ENCODE measurements at regions not wholly inside any gene's neighbourhood (a gene's known extent, or its start where the extent isn't known, plus 50 kb on each side); places are given as distances from the start of the nearest gene placed in this dataset.

- no peaks in the 10 kb centered on the region for H3K9me3 ChIP-seq (ENCODE audit: low read length)
- H3K27ac ChIP-seq (ENCODE audit: extremely low read length, insufficient read depth, low read length): no peak overlapping the region
- H3K79me2 ChIP-seq (ENCODE audit: insufficient read depth, low read length): no peaks in the 10 kb centered on the region
- no peak for ATAC-seq
- H4K20me1 ChIP-seq (ENCODE audit: insufficient read depth, low read length): no peaks in the 10 kb centered on the region
- no peak for FAIRE-seq
- no peak overlapping the region for H3K9ac ChIP-seq (ENCODE audit: insufficient read depth, low read depth, low read length)
- no peaks in the 10 kb centered on the region for H3K36me3 ChIP-seq (replicated peaks in 1 of 2; ENCODE audit: control insufficient read depth in 1 of 2, insufficient read depth in 2 of 2, low read length in 2 of 2)
- peak; percentile 62; the same call in 1 of the 2 replicates for TF ChIP-seq RAD51 (IDR thresholded peaks at IDR 0.05; ENCODE audit: borderline replicate concordance)
- TF ChIP-seq STAT6 (CRISPR knock-in tag; IDR thresholded peaks at IDR 0.05; ENCODE audit: borderline replicate concordance): no peak
- no peak for TF ChIP-seq SRSF9 (IDR thresholded peaks at IDR 0.05; ENCODE audit: borderline replicate concordance, insufficient read depth, low read depth, low read length, poor library complexity, severe bottlenecking)
- TF ChIP-seq ZNF543 (CRISPR knock-in tag; IDR thresholded peaks at IDR 0.05): no peak
- H3K4me2 ChIP-seq (ENCODE audit: low read depth, low read length): no peak overlapping the region
- POLR2A ChIA-PET: no interaction called here
- BruUV-seq (replicated peaks): no TSS peak
- no peak overlapping the region for H2AFZ ChIP-seq (ENCODE audit: low read length)
- H3K27me3 ChIP-seq (ENCODE audit: control insufficient read depth in 1 of 2, insufficient read depth in 2 of 2, low read length in 2 of 2): no peaks in the 10 kb centered on the region; a peak in 3 of 5 replicates
- CTCF ChIA-PET (ENCODE audit: low intra/inter-chr PET ratio, low total read pairs): no interaction called here
- 0% methylated on average over 1 of the region's 1 CpG for WGBS (ENCODE audit: low lambda C conversion rate)
- intact Hi-C loops (cut with micrococcal nuclease; ENCODE audit: unreplicated experiment) (no loop called here), in situ Hi-C loops (cut with HindIII; ENCODE audit: extremely low pct_ligation_motif_present, low pct_unique_long_range_greater_than_20kb) (no loop called here)
- no peak for DNase-seq (ENCODE audit: low spot score)
- no peak overlapping the region for H3K4me3 ChIP-seq (replicated peaks in 1 of 3; ENCODE audit: insufficient read depth in 1 of 3, low read depth in 2 of 3, low read length in 3 of 3)
- H3K4me1 ChIP-seq (ENCODE audit: insufficient read depth, low read length): no peaks in the 10 kb centered on the region
These were observed 57.1 kb upstream of the TNIP3 start for GRCh38 chr4:121221201-121221600.

DNA sequence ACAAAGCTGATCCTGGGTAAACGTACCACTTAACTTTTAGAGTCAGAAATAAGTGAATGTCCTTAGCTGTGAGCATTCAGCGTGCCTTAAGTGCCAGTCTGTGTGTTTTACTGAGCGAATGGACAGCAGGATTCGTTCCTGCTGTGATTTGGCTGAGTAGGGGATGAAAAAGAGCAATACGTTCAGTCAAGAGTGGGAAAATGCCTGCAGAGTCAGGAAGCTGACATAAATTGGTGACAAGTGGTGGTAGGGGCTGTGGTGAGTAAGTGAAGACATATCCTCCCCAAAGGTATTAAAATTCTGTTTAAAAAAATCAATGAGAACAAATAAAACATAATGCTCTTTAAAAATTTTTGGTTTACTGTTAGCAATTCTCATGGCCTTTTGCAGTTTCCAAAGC lies 56.6 kb upstream of the TNIP3 start:
- Histone ChIP-seq H3K9ac (ENCODE audit: insufficient read depth, low read depth, low read length) (no peak overlapping the region), H3K79me2 (ENCODE audit: insufficient read depth, low read length) (no peaks in the 10 kb centered on the region), H3K9me3 (ENCODE audit: low read length) (no peaks in the 10 kb centered on the region), H3K4me1 (ENCODE audit: insufficient read depth, low read length) (no peaks in the 10 kb centered on the region), H3K4me2 (ENCODE audit: low read depth, low read length) (no peak overlapping the region), H3K4me3 (replicated peaks in 1 of 3; ENCODE audit: insufficient read depth in 1 of 3, low read depth in 2 of 3, low read length in 3 of 3) (no peak overlapping the region), H3K27me3 (ENCODE audit: control insufficient read depth in 1 of 2, insufficient read depth in 2 of 2, low read length in 2 of 2) (no peaks in the 10 kb centered on the region; a peak in 3 of 5 replicates), H3K27ac (ENCODE audit: extremely low read length, insufficient read depth, low read length) (no peak overlapping the region), H2AFZ (ENCODE audit: low read length) (no peak overlapping the region), H4K20me1 (ENCODE audit: insufficient read depth, low read length) (no peaks in the 10 kb centered on the region), H3K36me3 (replicated peaks in 1 of 2; ENCODE audit: control insufficient read depth in 1 of 2, insufficient read depth in 2 of 2, low read length in 2 of 2) (no peaks in the 10 kb centered on the region)
- no peak for DNase-seq (ENCODE audit: low spot score)
- ATAC-seq: no peak
- 6% methylated on average over 5 of the region's 5 CpGs for WGBS (ENCODE audit: low lambda C conversion rate)
- no peak for FAIRE-seq
- in situ Hi-C loops (cut with HindIII; ENCODE audit: extremely low pct_ligation_motif_present, low pct_unique_long_range_greater_than_20kb) (no loop called here), intact Hi-C loops (cut with micrococcal nuclease; ENCODE audit: unreplicated experiment) (no loop called here)
- no TSS peak for BruUV-seq (replicated peaks)
- POLR2A ChIA-PET: no interaction called here
- TF ChIP-seq ZNF530 (CRISPR knock-in tag; IDR thresholded peaks at IDR 0.05; ENCODE audit: low read depth) (no peak), TOPORS (CRISPR knock-in tag; IDR thresholded peaks at IDR 0.05) (no peak), NR2F2 (IDR thresholded peaks at IDR 0.05; ENCODE audit: borderline replicate concordance, low read depth) (no peak), KLF16 (CRISPR knock-in tag; IDR thresholded peaks at IDR 0.05) (no peak), ZFP1 (CRISPR knock-in tag; IDR thresholded peaks at IDR 0.05) (no peak), NCOA1 (CRISPR knock-in tag; IDR thresholded peaks at IDR 0.05) (no peak)
- CTCF ChIA-PET (ENCODE audit: low intra/inter-chr PET ratio, low total read pairs): no interaction called here
